SK-N-MC (cell line): ENCODE measurements at regions not wholly inside any gene's neighbourhood (a gene's known extent, or its start where the extent isn't known, plus 50 kb on each side); places are given as distances from the start of the nearest gene placed in this dataset.

Source experiments
- EZH2 ChIP-seq: fragments of 200-600 bp; sonication (generic); IDR thresholded peaks from one replicate; pipeline ENCODE4 v1.6.1; 2017; ENCODE audit warnings: antibody characterized with exemption
- FOXP2 ChIP-seq: optimal IDR thresholded peaks from 2 replicates; pipeline ENCODE3; 2011; ENCODE audit warnings: mild to moderate bottlenecking, moderate library complexity; ENCODE audit not compliant: insufficient read depth; ENCODE audit errors: extremely low read length, control extremely low read depth
- POLR2AphosphoS5 ChIP-seq: IDR thresholded peaks from 2 replicates; pipeline ENCODE4 v1.6.1; 2012; ENCODE audit warnings: mild to moderate bottlenecking, low read depth, low read length, borderline replicate concordance

DNA sequence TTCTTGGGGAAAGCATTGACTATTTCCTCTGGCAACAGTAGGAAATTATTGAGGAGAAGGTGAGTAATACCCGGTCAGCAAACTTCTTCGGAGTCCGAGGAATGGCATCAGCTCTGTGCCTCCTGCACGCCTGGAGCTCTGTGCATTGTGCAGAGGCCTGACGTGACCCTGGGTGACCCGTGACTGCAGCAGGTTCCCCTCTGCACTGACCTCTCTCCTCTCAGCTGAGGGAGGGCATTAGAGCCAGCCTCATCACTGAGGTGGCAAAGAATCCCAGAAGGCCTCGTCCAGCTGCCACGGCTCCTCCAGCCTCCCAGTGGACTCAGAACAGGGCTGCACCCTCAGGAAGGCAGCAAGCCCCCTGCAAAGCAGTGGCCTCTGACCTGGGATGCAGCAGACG is 502.9 kb downstream of the CD83 start:
- TF ChIP-seq FOXP2 (no peak), EZH2 (no peak), POLR2AphosphoS5 (no peak)
